ENCODE measurements at regions not wholly inside any gene's neighbourhood (a gene's known extent, or its start where the extent isn't known, plus 50 kb on each side); places are given as distances from the start of the nearest gene placed in this dataset.

DNA sequence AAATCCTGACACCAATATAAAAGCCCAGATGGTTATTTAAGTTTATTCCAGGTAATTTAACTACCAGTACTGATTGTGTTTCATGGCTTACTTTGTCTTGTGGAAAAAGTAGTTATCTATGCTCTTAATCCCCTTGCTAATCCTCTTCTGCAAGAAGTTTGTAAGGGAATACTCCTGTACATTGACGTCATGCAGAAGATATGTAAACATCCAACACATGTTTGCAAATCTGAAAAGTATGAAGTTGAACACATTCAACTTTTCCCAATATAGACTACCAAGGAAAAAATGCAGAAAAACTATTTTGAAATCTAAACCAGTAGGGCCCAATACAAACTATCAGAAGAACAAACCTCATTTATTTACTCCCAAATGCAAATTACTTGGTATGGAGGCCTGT lies 56.3 kb upstream of the ELL2 start:
- no peak for TF ChIP-seq POLR2A (IDR thresholded peaks at IDR 0.05)
- TF ChIP-seq, protein P1, sequence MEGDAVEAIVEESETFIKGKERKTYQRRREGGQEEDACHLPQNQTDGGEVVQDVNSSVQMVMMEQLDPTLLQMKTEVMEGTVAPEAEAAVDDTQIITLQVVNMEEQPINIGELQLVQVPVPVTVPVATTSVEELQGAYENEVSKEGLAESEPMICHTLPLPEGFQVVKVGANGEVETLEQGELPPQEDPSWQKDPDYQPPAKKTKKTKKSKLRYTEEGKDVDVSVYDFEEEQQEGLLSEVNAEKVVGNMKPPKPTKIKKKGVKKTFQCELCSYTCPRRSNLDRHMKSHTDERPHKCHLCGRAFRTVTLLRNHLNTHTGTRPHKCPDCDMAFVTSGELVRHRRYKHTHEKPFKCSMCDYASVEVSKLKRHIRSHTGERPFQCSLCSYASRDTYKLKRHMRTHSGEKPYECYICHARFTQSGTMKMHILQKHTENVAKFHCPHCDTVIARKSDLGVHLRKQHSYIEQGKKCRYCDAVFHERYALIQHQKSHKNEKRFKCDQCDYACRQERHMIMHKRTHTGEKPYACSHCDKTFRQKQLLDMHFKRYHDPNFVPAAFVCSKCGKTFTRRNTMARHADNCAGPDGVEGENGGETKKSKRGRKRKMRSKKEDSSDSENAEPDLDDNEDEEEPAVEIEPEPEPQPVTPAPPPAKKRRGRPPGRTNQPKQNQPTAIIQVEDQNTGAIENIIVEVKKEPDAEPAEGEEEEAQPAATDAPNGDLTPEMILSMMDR (IDR thresholded peaks at IDR 0.05) = no peak
